H1 (cell line): ENCODE measurements at regions not wholly inside any gene's neighbourhood (a gene's known extent, or its start where the extent isn't known, plus 50 kb on each side); places are given as distances from the start of the nearest gene placed in this dataset.

Experiments
- ASH2L ChIP-seq: fragments of 200-600, 300-600 bp; sonication (generic); IDR thresholded peaks from one replicate; pipeline ENCODE4 v1.7.1; 2017; ENCODE audit warnings: low read length
- CBX5 ChIP-seq: fragments of 300-800, 300-1000 bp; sonication (generic); IDR thresholded peaks from 2 replicates; pipeline ENCODE4 v1.7.1; 2016; ENCODE audit warnings: antibody characterized with exemption, low read length, low read depth
- CREB1 ChIP-seq: IDR thresholded peaks from 2 replicates; pipeline ENCODE4 v1.6.1; 2012; ENCODE audit warnings: inconsistent platforms
- EP300 ChIP-seq, 2 experiments: IDR thresholded peaks; 1 replicate in 1 of 2; 2 replicates in 1 of 2; pipeline ENCODE4 v1.6.1; 2011 to 2012; ENCODE audit warnings: low read depth in 2 of 2, low read length in 2 of 2, mild to moderate bottlenecking in 2 of 2, borderline replicate concordance in 1 of 2, inconsistent platforms in 1 of 2, moderate library complexity in 1 of 2
- EZH2 ChIP-seq: fragments of 200-600 bp; sonication (generic); IDR thresholded peaks from 2 replicates; pipeline ENCODE4 v1.7.1; 2012; ENCODE audit warnings: low read depth, mild to moderate bottlenecking, moderate library complexity, low read length, inconsistent platforms; ENCODE audit not compliant: severe bottlenecking
- GABPA ChIP-seq: IDR thresholded peaks from 2 replicates; pipeline ENCODE4 v1.6.1; 2011; ENCODE audit warnings: mild to moderate bottlenecking, low read length, moderate library complexity, borderline replicate concordance; ENCODE audit not compliant: insufficient read depth
- JUND ChIP-seq: IDR thresholded peaks from 2 replicates; pipeline ENCODE4 v1.6.1; 2011; ENCODE audit warnings: mild to moderate bottlenecking, improper control_type of control experiment, low read length
- NRF1 ChIP-seq: IDR thresholded peaks from 2 replicates; pipeline ENCODE4 v1.6.1; 2011; ENCODE audit warnings: mild to moderate bottlenecking, low read depth, low read length, improper control_type of control experiment
- POLR2A ChIP-seq, 2 experiments: IDR thresholded peaks; 1 replicate in 1 of 2; 2 replicates in 1 of 2; pipeline ENCODE4 v1.6.1; 2011; ENCODE audit warnings: low read depth in 2 of 2, low read length in 2 of 2, mild to moderate bottlenecking in 2 of 2; ENCODE audit errors: control extremely low read depth in 1 of 2
- POLR2AphosphoS5 ChIP-seq: IDR thresholded peaks from 2 replicates; pipeline ENCODE4 v1.6.1; 2011; ENCODE audit warnings: low read depth, low read length
- RBBP5 ChIP-seq: IDR thresholded peaks from 2 replicates; pipeline ENCODE4 v1.7.1; 2012; ENCODE audit warnings: low read depth, mild to moderate bottlenecking, inconsistent platforms, low read length, moderate library complexity, borderline replicate concordance
- ZNF274 ChIP-seq: IDR thresholded peaks from 2 replicates; pipeline ENCODE4 v1.7.0; 2012; ENCODE audit warnings: low read length, borderline replicate concordance; ENCODE audit errors: extremely low read depth
- TF ChIP-seq, protein P1 (sequence below), 3 experiments: IDR thresholded peaks; 1 replicate in 2 of 3; 2 replicates in 1 of 3; pipeline versions ENCODE4 v1.5.1 to v1.6.1; 2011; ENCODE audit warnings: low read length in 3 of 3, mild to moderate bottlenecking in 3 of 3, inconsistent platforms in 2 of 3, low read depth in 1 of 3, moderate library complexity in 1 of 3; ENCODE audit not compliant: insufficient read depth in 1 of 3; ENCODE audit errors: control extremely low read depth in 1 of 3
- TF ChIP-seq, protein P2 (sequence below): IDR thresholded peaks from 2 replicates; pipeline ENCODE4 v1.6.1; 2012; ENCODE audit warnings: inconsistent platforms

DNA sequence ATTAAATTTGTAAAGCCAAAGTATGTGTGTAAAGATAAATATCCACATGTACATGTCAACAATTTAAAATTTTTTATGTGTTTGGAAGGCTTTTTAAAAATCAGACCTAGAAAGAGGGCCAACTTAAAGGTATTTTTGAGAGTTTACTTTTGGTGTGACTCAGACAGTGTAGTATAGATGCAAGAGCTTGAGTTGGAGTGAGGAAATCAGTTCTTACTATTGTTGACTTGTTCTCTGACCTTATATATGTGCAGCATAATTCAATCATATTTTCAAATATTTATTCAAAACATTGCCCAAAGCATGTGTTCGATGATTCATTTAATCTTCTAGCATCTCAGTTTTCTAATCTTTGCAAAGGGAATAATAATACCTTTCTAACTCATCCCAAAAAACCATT, 243.7 kb upstream of the PRKCQ start:
- TF ChIP-seq POLR2AphosphoS5 (no peak), POLR2A (IDR thresholded peaks at IDR 0.05; ENCODE audit: control extremely low read depth in 1 of 2, low read depth in 2 of 2, low read length in 2 of 2) (no peak), CREB1 (no peak), RBBP5 (no peak), JUND (no peak), ASH2L (no peak), GABPA (no peak), EZH2 (no peak), ZNF274 (no peak), EP300 (IDR thresholded peaks at IDR 0.05; ENCODE audit: borderline replicate concordance in 1 of 2, low read depth in 2 of 2, low read length in 2 of 2) (no peak), CBX5 (no peak), NRF1 (no peak)
- TF ChIP-seq, protein P1, sequence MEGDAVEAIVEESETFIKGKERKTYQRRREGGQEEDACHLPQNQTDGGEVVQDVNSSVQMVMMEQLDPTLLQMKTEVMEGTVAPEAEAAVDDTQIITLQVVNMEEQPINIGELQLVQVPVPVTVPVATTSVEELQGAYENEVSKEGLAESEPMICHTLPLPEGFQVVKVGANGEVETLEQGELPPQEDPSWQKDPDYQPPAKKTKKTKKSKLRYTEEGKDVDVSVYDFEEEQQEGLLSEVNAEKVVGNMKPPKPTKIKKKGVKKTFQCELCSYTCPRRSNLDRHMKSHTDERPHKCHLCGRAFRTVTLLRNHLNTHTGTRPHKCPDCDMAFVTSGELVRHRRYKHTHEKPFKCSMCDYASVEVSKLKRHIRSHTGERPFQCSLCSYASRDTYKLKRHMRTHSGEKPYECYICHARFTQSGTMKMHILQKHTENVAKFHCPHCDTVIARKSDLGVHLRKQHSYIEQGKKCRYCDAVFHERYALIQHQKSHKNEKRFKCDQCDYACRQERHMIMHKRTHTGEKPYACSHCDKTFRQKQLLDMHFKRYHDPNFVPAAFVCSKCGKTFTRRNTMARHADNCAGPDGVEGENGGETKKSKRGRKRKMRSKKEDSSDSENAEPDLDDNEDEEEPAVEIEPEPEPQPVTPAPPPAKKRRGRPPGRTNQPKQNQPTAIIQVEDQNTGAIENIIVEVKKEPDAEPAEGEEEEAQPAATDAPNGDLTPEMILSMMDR (IDR thresholded peaks at IDR 0.05; ENCODE audit: control extremely low read depth in 1 of 3, insufficient read depth in 1 of 3, low read depth in 1 of 3, low read length in 3 of 3) = no peak
- TF ChIP-seq, protein P2, sequence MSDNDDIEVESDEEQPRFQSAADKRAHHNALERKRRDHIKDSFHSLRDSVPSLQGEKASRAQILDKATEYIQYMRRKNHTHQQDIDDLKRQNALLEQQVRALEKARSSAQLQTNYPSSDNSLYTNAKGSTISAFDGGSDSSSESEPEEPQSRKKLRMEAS = no peak
